ENCODE measurements at regions not wholly inside any gene's neighbourhood (a gene's known extent, or its start where the extent isn't known, plus 50 kb on each side); places are given as distances from the start of the nearest gene placed in this dataset.

GRCh38 chr13:74218291-74218690 is 84.1 kb upstream of the KLF12 start:
- ATAC-seq: no peak
- H3K36me3 ChIP-seq: no peaks in the 10 kb centered on the region

GRCh38 chr13:74217811-74218210 is 83.6 kb upstream of the KLF12 start:
- no peaks in the 10 kb centered on the region for H3K4me1 ChIP-seq
- ATAC-seq (no peak), DNase-seq (no peak)
- no peak overlapping the region for H3K27ac ChIP-seq
- no peak overlapping the region for H3K4me3 ChIP-seq
- intact Hi-C loops (cut with DNase I): no loop called here
- no peak for TF ChIP-seq CTCF (IDR thresholded peaks at IDR 0.05)
- H3K36me3 ChIP-seq: no peaks in the 10 kb centered on the region
- no peaks in the 10 kb centered on the region for H3K27me3 ChIP-seq (ENCODE audit: low read depth)
- no peaks in the 10 kb centered on the region for H3K9me3 ChIP-seq

More at GRCh38 chr13:74218291-74218690, 84.1 kb upstream of the KLF12 start:
- Histone ChIP-seq H3K27ac (no peak overlapping the region), H3K9me3 (no peaks in the 10 kb centered on the region), H3K27me3 (ENCODE audit: low read depth) (no peaks in the 10 kb centered on the region), H3K4me3 (no peak overlapping the region), H3K4me1 (no peaks in the 10 kb centered on the region)
- intact Hi-C loops (cut with DNase I): no loop called here
- no peak for TF ChIP-seq CTCF (IDR thresholded peaks at IDR 0.05)
- no peak for DNase-seq

- no peaks in the 10 kb centered on the region for H3K27me3 ChIP-seq (ENCODE audit: low read depth)
- H3K9me3 ChIP-seq: no peaks in the 10 kb centered on the region
- ATAC-seq (no peak), DNase-seq (no peak)
- TF ChIP-seq CTCF (IDR thresholded peaks at IDR 0.05): no peak
- no peaks in the 10 kb centered on the region for H3K4me1 ChIP-seq
- H3K36me3 ChIP-seq: no peaks in the 10 kb centered on the region
- intact Hi-C loops (cut with DNase I): no loop called here
- no peak overlapping the region for H3K4me3 ChIP-seq
- no peak overlapping the region for H3K27ac ChIP-seq
These were observed 81.2 kb upstream of the KLF12 start for GRCh38 chr13:74215420-74215819.

GRCh38 chr13:74214321-74214720 is 80.1 kb upstream of the KLF12 start:
- DNase-seq (no peak), ATAC-seq (no peak)
- no peaks in the 10 kb centered on the region for H3K36me3 ChIP-seq
- no peak overlapping the region for H3K27ac ChIP-seq
- H3K4me1 ChIP-seq: no peaks in the 10 kb centered on the region
- no peaks in the 10 kb centered on the region for H3K9me3 ChIP-seq
- no peak overlapping the region for H3K4me3 ChIP-seq
- no peaks in the 10 kb centered on the region for H3K27me3 ChIP-seq (ENCODE audit: low read depth)
- TF ChIP-seq CTCF (IDR thresholded peaks at IDR 0.05): no peak
- intact Hi-C loops (cut with DNase I): no loop called here

- Histone ChIP-seq H3K36me3 (no peaks in the 10 kb centered on the region), H3K27me3 (ENCODE audit: low read depth) (no peaks in the 10 kb centered on the region), H3K9me3 (no peaks in the 10 kb centered on the region), H3K27ac (no peak overlapping the region), H3K4me1 (no peaks in the 10 kb centered on the region), H3K4me3 (no peak overlapping the region)
- no peak for TF ChIP-seq CTCF (IDR thresholded peaks at IDR 0.05)
- ATAC-seq (no peak), DNase-seq (no peak)
- intact Hi-C loops (cut with DNase I): no loop called here
These were observed 76.6 kb upstream of the KLF12 start for GRCh38 chr13:74210693-74211393.

Measured in lower lobe of right lung (tissue), 2 donors.